PC-3 (cell line): ENCODE measurements at regions not wholly inside any gene's neighbourhood (a gene's known extent, or its start where the extent isn't known, plus 50 kb on each side); places are given as distances from the start of the nearest gene placed in this dataset.

ENCODE experiments used
- CTCF ChIP-seq: fragments of 300-600 bp; sonication (generic); conservative IDR thresholded peaks from 2 replicates; pipeline ENCODE4 v1.5.1; 2017; ENCODE audit warnings: antibody characterized with exemption, low read depth, mild to moderate bottlenecking, low read length
- EZH2 ChIP-seq: fragments of 300-600 bp; sonication (generic); IDR thresholded peaks from one replicate; pipeline ENCODE4 v1.6.1; 2017; ENCODE audit warnings: antibody characterized with exemption, mild to moderate bottlenecking, low read length; ENCODE audit not compliant: unreplicated experiment
- EZH2phosphoT487 ChIP-seq: fragments of 300-600 bp; sonication (generic); IDR thresholded peaks from 2 replicates; pipeline ENCODE4 v1.6.1; 2018; ENCODE audit warnings: mild to moderate bottlenecking, antibody characterized with exemption, low read length, borderline replicate concordance

GRCh38 chr2:224174990-224175389 is 135.9 kb upstream of the SERPINE2 start:
- TF ChIP-seq CTCF (no peak), EZH2 (no peak), EZH2phosphoT487 (no peak)
